NCI-H2081 treated with DMSO at 0.1 percent for 48 hours (cell line): ENCODE measurements at regions not wholly inside any gene's neighbourhood (a gene's known extent, or its start where the extent isn't known, plus 50 kb on each side); places are given as distances from the start of the nearest gene placed in this dataset.
"Not testable (repeated sequence)": the region's sequence is repeated elsewhere in the genome, so short reads cannot be mapped to it uniquely, and the experiment has no call there.

Experiments
- DNase-seq: peaks from one replicate; lab custom pipeline; 2025; lab: John Stamatoyannopoulos, UW

GRCh38 chr11:91158891-91159537 lies 936.2 kb upstream of the CHORDC1 start:
- DNase-seq = no peak

GRCh38 chr11:91158297-91158696 lies 935.4 kb upstream of the CHORDC1 start:
- DNase-seq = no peak

GRCh38 chr11:91156041-91156440 lies 933.2 kb upstream of the CHORDC1 start:
- no peak for DNase-seq

GRCh38 chr11:91147885-91148284 lies 925.0 kb upstream of the CHORDC1 start:
- DNase-seq = no peak

GRCh38 chr11:91141655-91142054 lies 918.8 kb upstream of the CHORDC1 start:
- no peak for DNase-seq

GRCh38 chr11:91136631-91137030 lies 913.8 kb upstream of the CHORDC1 start:
- no peak for DNase-seq

GRCh38 chr11:91133361-91133760 lies 910.5 kb upstream of the CHORDC1 start:
- DNase-seq = no peak

- DNase-seq = no peak
These were observed 906.7 kb upstream of the CHORDC1 start for GRCh38 chr11:91129596-91129995.

GRCh38 chr11:91124363-91124762 lies 901.5 kb upstream of the CHORDC1 start:
- no peak for DNase-seq

GRCh38 chr11:91115116-91115515 lies 892.3 kb upstream of the CHORDC1 start:
- no peak for DNase-seq

GRCh38 chr11:91104237-91104636 lies 881.4 kb upstream of the CHORDC1 start:
- no peak for DNase-seq

GRCh38 chr11:91100427-91100826 lies 877.6 kb upstream of the CHORDC1 start:
- no peak for DNase-seq

GRCh38 chr11:91097083-91097482 lies 874.2 kb upstream of the CHORDC1 start:
- no peak for DNase-seq

GRCh38 chr11:91093141-91093540 lies 870.3 kb upstream of the CHORDC1 start:
- no peak for DNase-seq

GRCh38 chr11:91091563-91091962 lies 868.7 kb upstream of the CHORDC1 start:
- no peak for DNase-seq

- no peak for DNase-seq
These were observed 863.2 kb upstream of the CHORDC1 start for GRCh38 chr11:91086028-91086427.

- no peak for DNase-seq
These were observed 859.4 kb upstream of the CHORDC1 start for GRCh38 chr11:91082255-91082654.

GRCh38 chr11:91081440-91082043 lies 858.7 kb upstream of the CHORDC1 start:
- no peak for DNase-seq

- DNase-seq = no peak
These were observed 855.4 kb upstream of the CHORDC1 start for GRCh38 chr11:91078221-91078620.

- no peak for DNase-seq
These were observed 852.3 kb upstream of the CHORDC1 start for GRCh38 chr11:91075032-91075695.

GRCh38 chr11:91067666-91068065 lies 844.8 kb upstream of the CHORDC1 start:
- DNase-seq = no peak

- no peak for DNase-seq
These were observed 843.7 kb upstream of the CHORDC1 start for GRCh38 chr11:91066456-91067047.

- not testable (repeated sequence) for DNase-seq
These were observed 840.5 kb upstream of the CHORDC1 start for GRCh38 chr11:91063399-91063798.
